IgD-negative memory B cell (primary cell): ENCODE measurements at regions not wholly inside any gene's neighbourhood (a gene's known extent, or its start where the extent isn't known, plus 50 kb on each side); places are given as distances from the start of the nearest gene placed in this dataset.
"Not testable (repeated sequence)": the region's sequence is repeated elsewhere in the genome, so short reads cannot be mapped to it uniquely, and the experiment has no call there.

ENCODE experiments used
- H3K27ac Mint-ChIP-seq, 3 donors: one replicate each; pipeline ENCODE4 v1.8.0; 2020 to 2022; ENCODE audit warnings: mild to moderate bottlenecking in 3 of 3, mixed read lengths in 3 of 3, moderate library complexity in 1 of 3
- H3K27me3 Mint-ChIP-seq: one replicate; pipeline ENCODE4 v1.8.0; 2021; ENCODE audit warnings: mixed read lengths
- H3K36me3 Mint-ChIP-seq: one replicate; pipeline ENCODE4 v1.8.0; 2020; ENCODE audit warnings: mild to moderate bottlenecking, mixed read lengths
- H3K4me1 Mint-ChIP-seq, 3 donors: one replicate each; pipeline ENCODE4 v1.8.0; 2020 to 2022; ENCODE audit warnings: mixed read lengths in 3 of 3, mild to moderate bottlenecking in 1 of 3
- H3K4me3 Mint-ChIP-seq, 4 donors: one replicate each; pipeline ENCODE4 v1.8.0; 2020 to 2022; ENCODE audit warnings: mild to moderate bottlenecking in 4 of 4, mixed read lengths in 4 of 4, moderate library complexity in 3 of 4
- H3K9me3 Mint-ChIP-seq, 3 donors: one replicate each; pipeline ENCODE4 v1.8.0; 2020 to 2021; ENCODE audit warnings: mixed read lengths in 3 of 3, mild to moderate bottlenecking in 1 of 3

DNA sequence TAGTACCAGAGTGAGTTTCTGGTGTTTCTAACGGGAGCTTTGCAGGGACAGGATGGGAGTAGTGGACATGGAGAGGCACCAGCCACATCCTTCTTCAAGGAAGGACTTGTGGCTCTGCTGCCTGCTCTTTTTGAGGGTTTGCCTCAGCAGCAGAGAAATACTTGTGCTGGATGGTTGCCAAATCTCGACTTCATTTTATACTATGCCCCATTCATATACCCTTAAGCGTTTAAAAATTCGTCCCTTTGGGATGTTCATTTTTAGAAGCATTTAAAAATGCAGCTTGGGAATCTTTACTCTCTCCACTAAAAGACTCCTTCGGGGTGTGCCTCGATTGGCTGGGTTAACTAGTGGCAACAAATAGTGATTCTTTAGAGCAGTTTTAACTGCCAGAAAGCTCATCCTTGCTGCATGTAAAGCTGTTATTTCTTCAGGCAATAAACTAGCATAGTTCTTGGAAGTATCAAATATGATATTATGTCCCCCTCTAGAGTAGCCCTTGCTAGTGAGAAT lies 126.5 kb upstream of the B3GAT2 start:
- Mint-ChIP-seq H3K4me3 (no peak overlapping the region), H3K36me3 (no peaks in the 10 kb centered on the region), H3K9me3 (peaks cover 0 to 4% (median 4%) of the 10 kb centered on the region in 3 donors), H3K27ac (no peak overlapping the region), H3K27me3 (no peaks in the 10 kb centered on the region), H3K4me1 (no peaks in the 10 kb centered on the region)

DNA sequence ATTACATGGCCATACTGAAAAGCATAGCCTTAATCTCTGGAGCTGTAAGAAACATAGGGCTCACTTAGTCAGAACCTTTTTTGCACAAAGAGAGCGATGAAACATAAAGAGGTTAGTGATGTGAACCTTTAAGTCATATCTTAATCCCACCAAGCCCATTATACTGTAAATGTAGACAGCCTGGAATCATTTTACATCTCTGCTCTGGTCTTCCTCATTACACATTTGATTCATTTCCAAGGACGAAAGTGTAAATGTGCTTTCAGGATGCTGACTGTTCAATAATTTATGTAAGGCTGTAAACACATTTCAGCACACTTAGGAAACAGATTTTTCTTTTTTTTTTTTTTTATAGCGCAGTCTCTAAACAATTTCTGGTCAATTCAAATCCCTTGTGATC lies 131.3 kb upstream of the B3GAT2 start:
- Mint-ChIP-seq H3K4me1 (no peaks in the 10 kb centered on the region), H3K9me3 (no peaks in the 10 kb centered on the region), H3K27ac (no peak overlapping the region), H3K36me3 (no peaks in the 10 kb centered on the region), H3K4me3 (no peak overlapping the region), H3K27me3 (no peaks in the 10 kb centered on the region)

DNA sequence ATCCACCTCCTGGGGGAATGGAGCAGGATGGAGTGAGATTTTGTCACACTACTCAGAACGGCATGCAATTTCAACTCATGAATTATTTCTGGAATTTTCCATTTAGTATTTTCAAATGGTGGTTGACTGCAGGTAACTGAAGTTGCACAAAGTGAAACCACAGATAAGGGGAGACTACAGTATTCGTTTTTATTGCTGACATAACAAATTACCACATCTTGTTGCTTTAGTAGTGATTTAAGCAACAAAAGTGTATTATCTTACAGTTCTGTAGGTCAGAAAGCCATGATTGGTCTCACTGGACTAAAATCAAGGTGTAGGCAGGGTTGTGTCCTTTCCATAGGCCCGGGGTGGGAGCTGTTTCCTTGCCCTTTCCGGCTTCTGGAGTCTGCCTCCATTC lies 133.4 kb upstream of the B3GAT2 start:
- Mint-ChIP-seq H3K4me3 (no peak overlapping the region), H3K36me3 (no peaks in the 10 kb centered on the region), H3K4me1 (no peaks in the 10 kb centered on the region), H3K9me3 (no peaks in the 10 kb centered on the region), H3K27me3 (no peaks in the 10 kb centered on the region), H3K27ac (no peak overlapping the region)

DNA sequence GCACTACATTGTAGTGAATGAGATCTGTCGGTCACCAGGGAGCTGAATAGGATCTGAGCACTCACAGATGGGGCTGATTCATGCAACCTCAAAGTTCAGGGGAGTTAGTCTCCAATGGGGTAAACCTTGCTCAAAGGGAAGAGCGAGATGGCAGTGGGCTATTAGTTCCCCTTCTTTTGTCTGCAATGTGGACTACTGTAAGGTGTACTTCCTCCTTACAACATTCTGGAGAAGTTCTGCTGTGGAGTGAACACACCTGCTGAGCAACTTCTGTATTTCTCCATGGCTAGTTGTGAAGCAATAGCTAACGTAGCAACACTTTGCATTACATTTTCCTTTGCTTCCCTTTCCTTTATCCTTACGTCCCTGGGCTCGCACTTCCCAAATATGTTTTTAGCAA lies 134.3 kb upstream of the B3GAT2 start:
- H3K4me1 Mint-ChIP-seq: no peaks in the 10 kb centered on the region
- no peaks in the 10 kb centered on the region for H3K36me3 Mint-ChIP-seq
- H3K4me3 Mint-ChIP-seq: no peak overlapping the region
- H3K27me3 Mint-ChIP-seq: no peaks in the 10 kb centered on the region
- H3K9me3 Mint-ChIP-seq: no peaks in the 10 kb centered on the region
- H3K27ac Mint-ChIP-seq: no peak overlapping the region

DNA sequence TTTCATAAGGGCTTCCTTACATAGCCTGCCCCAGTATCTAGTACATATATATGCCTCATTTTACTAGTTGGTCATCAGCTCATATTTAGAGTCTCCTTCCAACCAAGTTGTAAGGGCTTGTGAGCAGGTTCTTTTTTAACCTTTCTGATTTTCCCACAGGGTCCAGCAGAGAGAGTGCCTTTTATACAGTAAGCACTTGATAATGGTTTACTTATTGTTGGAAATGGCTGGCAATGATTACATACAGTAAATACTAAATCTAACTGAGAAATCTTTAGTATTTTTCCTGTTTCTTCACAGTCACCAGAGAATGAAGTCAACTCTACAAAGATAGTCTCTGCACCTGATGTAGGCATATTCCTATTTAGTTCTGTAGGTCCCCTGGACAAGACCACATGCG lies 135.1 kb upstream of the B3GAT2 start:
- Mint-ChIP-seq H3K27ac (no peak overlapping the region), H3K4me3 (no peak overlapping the region), H3K36me3 (no peaks in the 10 kb centered on the region)

DNA sequence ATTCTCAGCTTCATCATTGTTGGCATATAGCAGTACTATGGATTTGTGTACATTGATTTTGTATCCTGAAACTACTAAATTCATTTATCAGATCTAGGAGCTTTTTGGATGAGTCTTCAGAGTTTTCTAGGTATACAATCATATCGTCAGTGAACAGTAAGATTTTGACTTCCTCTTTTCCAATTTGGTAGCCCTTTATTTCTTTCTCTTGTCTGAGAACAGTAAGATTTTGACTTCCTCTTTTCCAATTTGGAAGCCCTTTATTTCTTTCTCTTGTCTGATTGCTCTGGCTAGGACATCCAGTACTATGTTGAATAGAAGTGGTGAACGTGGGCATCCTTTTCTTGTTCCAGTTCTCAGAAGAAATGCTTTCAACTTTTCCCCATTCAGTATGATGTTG lies 140.4 kb upstream of the B3GAT2 start:
- not testable (repeated sequence) for H3K4me1 Mint-ChIP-seq, H3K27me3 Mint-ChIP-seq, H3K27ac Mint-ChIP-seq, H3K36me3 Mint-ChIP-seq, H3K4me3 Mint-ChIP-seq
- H3K9me3 Mint-ChIP-seq: peaks cover 0 to 23% (median 12%) of the 10 kb centered on the region in 3 donors

More for the DNA sequence above, 135.1 kb upstream of the B3GAT2 start:
- Mint-ChIP-seq H3K4me1 (no peaks in the 10 kb centered on the region), H3K9me3 (no peaks in the 10 kb centered on the region), H3K27me3 (no peaks in the 10 kb centered on the region)

DNA sequence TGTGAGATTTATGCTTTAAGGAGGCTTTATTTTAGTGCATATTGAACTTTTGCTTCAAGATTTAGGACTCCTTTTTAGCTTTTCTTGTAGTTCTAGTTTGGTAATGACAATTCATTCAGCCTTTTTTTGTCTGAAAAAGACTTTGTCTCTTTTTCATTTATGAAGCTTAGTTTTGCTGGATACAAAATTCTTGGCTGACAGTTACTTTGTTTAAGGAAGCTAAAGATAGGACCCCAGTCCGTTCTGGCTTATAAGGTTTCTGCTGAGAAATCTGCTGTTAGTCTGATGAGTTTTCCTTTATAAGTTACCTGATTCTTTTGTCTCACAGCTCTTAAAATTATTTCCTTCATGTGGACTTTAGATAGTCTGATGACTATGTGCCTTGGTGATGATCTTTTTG lies 142.8 kb upstream of the B3GAT2 start:
- Mint-ChIP-seq H3K27me3 (peaks cover 3% of the 10 kb centered on the region), H3K4me1 (no peaks in the 10 kb centered on the region), H3K4me3 (no peak overlapping the region)

DNA sequence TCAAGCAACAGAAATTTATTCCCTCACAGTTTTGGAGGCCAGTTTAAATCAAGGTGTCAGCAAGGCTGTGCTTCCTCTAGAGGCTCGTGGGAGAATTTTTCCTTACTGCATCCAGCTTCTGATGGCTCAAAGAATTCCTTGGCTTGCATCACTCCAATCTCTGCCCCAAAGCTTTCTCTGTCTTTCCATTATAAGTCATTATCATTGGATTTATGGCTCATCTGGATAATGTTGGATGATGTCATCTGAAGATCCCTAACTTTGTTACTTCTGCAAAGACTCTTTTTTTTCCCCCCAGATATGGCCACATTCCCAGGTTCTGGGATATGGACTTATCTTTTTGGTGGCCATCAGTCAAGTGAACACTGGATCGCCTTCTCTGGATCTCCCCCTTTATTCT lies 146.3 kb upstream of the B3GAT2 start:
- H3K36me3 Mint-ChIP-seq: peaks cover 2% of the 10 kb centered on the region
- H3K27ac Mint-ChIP-seq: no peak overlapping the region
- H3K4me1 Mint-ChIP-seq: no peaks in the 10 kb centered on the region
- peaks cover 0 to 23% (median 13%) of the 10 kb centered on the region in 3 donors for H3K9me3 Mint-ChIP-seq
- H3K4me3 Mint-ChIP-seq: no peak overlapping the region
- H3K27me3 Mint-ChIP-seq: peaks cover 3% of the 10 kb centered on the region

More for the DNA sequence above, 142.8 kb upstream of the B3GAT2 start:
- peaks cover 0 to 23% (median 13%) of the 10 kb centered on the region in 3 donors for H3K9me3 Mint-ChIP-seq
- no peak overlapping the region for H3K27ac Mint-ChIP-seq
- peaks cover 2% of the 10 kb centered on the region for H3K36me3 Mint-ChIP-seq

DNA sequence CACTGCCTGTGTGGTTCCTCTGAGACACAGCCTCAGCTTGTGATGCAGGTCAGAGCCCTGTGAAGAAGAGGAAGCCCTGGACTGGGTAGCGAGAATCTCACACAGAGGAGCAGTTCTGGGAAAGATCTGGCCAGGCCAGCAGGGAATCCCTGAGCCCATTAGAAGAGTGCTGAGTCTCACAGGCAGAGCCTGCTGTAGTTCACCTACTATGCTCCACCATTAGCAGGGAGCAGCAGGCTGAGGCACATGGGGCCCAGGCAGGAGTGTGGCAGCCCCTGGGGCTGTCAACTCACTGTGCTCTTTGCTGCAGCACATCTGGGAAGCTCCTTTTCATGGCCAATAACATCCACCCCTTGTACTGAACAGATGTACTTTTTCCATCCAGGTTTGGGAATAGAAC lies 146.8 kb upstream of the B3GAT2 start:
- no peaks in the 10 kb centered on the region for H3K4me1 Mint-ChIP-seq
- peaks cover 2% of the 10 kb centered on the region for H3K36me3 Mint-ChIP-seq
- no peak overlapping the region for H3K4me3 Mint-ChIP-seq
- peaks cover 0 to 23% (median 13%) of the 10 kb centered on the region in 3 donors for H3K9me3 Mint-ChIP-seq
- H3K27me3 Mint-ChIP-seq: peaks cover 3% of the 10 kb centered on the region
- no peak overlapping the region for H3K27ac Mint-ChIP-seq

DNA sequence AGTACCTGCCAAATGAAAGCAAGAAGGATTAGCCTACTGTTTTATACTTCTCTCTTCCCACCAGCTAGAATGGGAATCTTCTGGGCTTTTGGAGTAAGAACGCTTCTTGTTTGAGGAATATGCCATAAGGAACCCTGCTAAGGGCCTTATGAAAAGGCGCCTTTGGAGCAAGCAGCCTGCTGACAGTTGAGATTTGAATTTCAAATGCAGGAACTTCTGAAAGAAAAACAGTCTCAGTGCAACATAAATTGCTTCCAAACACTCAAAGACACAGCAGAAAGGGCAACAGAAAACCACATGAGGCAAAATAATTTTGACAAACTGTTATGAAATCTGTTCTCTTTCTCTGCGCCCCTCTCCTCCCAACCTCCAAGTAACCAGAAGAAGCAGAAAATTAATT lies 149.4 kb upstream of the B3GAT2 start:
- peaks cover 3% of the 10 kb centered on the region for H3K27me3 Mint-ChIP-seq
- no peak overlapping the region for H3K4me3 Mint-ChIP-seq
- H3K9me3 Mint-ChIP-seq: peaks cover 0 to 2% (median 0%) of the 10 kb centered on the region in 3 donors
- H3K36me3 Mint-ChIP-seq: peaks cover 2% of the 10 kb centered on the region
- H3K27ac Mint-ChIP-seq: no peak overlapping the region
- no peaks in the 10 kb centered on the region for H3K4me1 Mint-ChIP-seq

DNA sequence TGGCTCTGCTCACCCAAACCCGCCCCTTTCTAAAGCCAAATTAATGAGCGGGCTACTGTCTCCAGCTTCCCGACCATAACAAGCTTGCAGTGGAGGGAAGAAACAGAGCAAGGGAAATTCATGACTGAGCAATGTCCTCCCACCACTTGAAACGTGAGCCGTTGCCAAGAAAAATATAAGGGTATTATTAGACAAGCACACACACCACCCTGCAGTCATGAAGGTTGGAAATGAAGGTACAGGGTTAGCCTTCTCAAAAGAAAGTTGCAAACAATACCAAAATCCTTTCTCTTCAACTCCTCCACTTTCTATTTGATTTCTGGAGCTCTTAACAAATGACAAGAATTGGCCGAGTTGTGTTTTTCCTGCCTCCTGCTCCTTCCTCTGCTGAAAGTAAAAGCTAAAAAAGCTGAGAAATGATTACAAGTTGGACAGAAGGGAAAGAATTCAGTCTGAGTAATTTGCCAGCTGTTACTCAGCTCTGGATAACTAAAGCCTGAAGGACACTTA lies 151.1 kb upstream of the B3GAT2 start:
- Mint-ChIP-seq H3K4me3 (no peak overlapping the region), H3K27ac (no peak overlapping the region), H3K27me3 (peaks cover 3% of the 10 kb centered on the region), H3K9me3 (no peaks in the 10 kb centered on the region), H3K4me1 (no peaks in the 10 kb centered on the region), H3K36me3 (peaks cover 2% of the 10 kb centered on the region)

DNA sequence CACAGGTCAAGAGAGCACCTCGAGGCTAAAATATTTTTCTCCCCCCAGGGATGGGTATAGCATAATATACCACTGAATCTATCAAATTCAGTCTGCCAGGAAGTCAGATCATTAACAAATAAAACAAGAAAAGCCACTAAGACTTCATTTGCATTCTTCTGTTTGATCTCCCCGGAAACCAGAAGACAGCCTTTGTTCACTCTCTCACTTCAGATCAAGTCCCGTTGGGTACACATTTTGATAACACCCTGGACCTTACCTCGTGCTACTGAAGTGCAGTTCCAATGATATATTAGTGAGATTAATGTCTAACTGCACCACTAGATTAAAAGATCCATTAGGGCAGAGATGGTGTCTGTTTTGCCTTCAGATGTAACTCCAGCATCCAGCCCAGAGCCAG lies 157.7 kb upstream of the B3GAT2 start:
- peaks cover 0 to 12% (median 6%) of the 10 kb centered on the region in 3 donors for H3K9me3 Mint-ChIP-seq
- no peak overlapping the region for H3K27ac Mint-ChIP-seq
- H3K4me1 Mint-ChIP-seq: peaks cover 0 to 4% (median 0%) of the 10 kb centered on the region in 3 donors
- no peak overlapping the region for H3K4me3 Mint-ChIP-seq
- no peaks in the 10 kb centered on the region for H3K36me3 Mint-ChIP-seq
- H3K27me3 Mint-ChIP-seq: peaks cover 4% of the 10 kb centered on the region

DNA sequence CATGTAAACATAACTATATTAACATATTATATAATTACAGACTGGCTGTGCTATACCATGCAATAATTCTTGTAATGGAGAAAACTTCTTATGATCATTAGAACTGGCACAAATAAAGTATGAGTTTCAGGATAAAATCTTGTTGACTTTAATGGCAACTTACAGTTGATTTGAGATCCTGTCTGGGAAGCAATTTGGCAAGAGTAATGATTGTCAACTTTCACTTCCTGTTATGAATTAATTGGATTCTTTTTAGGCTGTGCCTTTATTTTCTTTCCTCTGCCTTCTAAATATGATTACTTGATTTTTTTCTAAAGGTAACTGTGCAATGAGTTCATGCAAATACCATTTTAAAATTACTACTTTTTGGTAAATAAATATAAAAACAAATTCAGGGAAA lies 158.1 kb upstream of the B3GAT2 start:
- Mint-ChIP-seq H3K27ac (no peak overlapping the region), H3K36me3 (no peaks in the 10 kb centered on the region)

DNA sequence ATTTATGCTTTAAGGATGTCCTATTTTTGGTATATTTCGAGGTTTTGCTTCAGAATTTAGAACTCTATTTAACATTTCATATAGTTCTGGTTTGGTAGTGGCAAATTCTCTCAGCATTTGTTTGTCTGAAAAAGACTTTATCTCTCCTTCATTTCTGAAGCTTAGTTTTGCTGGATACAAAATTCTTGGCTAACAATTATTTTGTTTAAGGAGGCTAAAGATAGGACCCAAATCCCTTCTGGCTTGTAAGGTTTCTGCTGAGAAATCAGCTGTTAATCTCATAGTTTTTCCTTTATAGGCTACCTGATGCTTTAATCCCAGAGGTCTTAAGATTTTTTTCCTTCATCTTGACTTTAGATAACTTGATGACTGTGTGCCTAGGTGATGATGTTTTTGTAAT lies 162.7 kb upstream of the B3GAT2 start:
- Mint-ChIP-seq H3K27ac (no peak overlapping the region), H3K4me1 (peaks cover 0 to 1% (median 0%) of the 10 kb centered on the region in 3 donors), H3K9me3 (peaks cover 2 to 20% (median 11%) of the 10 kb centered on the region in 3 donors), H3K27me3 (no peaks in the 10 kb centered on the region), H3K36me3 (no peaks in the 10 kb centered on the region), H3K4me3 (no peak overlapping the region)

More for the DNA sequence above, 158.1 kb upstream of the B3GAT2 start:
- peaks cover 0 to 16% (median 9%) of the 10 kb centered on the region in 3 donors for H3K9me3 Mint-ChIP-seq
- no peak overlapping the region for H3K4me3 Mint-ChIP-seq
- H3K4me1 Mint-ChIP-seq: peaks cover 0 to 4% (median 0%) of the 10 kb centered on the region in 3 donors
- H3K27me3 Mint-ChIP-seq: peaks cover 4% of the 10 kb centered on the region

DNA sequence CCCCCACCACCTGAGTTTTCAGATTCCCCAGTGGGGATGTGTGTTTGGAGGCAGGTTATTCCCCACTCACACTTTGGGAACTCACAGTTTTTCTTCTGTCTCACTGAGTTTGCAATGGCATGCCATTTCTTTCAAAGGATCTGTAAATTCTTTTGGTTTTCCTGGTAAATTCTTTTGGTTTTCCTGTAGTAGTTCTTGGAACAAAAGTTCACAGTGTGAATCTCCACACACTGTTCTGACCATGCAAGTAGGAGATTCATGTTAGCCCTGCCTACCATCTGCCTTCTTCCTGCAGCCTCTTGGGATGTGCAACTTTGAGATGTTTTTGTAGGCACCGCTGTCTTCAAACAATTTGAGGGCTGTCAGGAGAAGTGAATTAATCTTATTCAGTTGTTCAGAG lies 165.6 kb upstream of the OGFRL1 start:
- H3K36me3 Mint-ChIP-seq: no peaks in the 10 kb centered on the region
- H3K27ac Mint-ChIP-seq: no peak overlapping the region
- no peaks in the 10 kb centered on the region for H3K27me3 Mint-ChIP-seq
- no peaks in the 10 kb centered on the region for H3K4me1 Mint-ChIP-seq
- peaks cover 2 to 24% (median 11%) of the 10 kb centered on the region in 3 donors for H3K9me3 Mint-ChIP-seq
- H3K4me3 Mint-ChIP-seq: no peak overlapping the region

DNA sequence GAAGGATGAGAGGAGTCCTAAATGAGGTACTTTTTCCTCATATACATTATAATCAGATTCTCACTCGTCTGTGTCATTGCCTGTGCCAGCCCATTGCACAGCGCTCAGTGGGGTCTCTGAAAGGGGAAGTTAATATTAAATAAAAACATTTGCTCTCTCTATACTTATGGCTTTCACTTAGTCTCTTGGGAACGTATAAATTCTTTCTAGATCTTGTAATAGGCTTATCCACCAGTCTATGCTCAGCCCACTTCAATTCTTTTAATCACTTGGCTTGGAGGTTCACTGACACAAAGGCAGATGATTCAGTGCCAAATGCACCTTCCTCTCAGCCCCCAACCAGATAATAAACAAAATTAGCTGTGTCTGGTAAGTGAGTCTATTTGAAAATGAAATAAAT lies 164.3 kb upstream of the OGFRL1 start:
- H3K36me3 Mint-ChIP-seq: no peaks in the 10 kb centered on the region
- no peak overlapping the region for H3K4me3 Mint-ChIP-seq
- no peaks in the 10 kb centered on the region for H3K4me1 Mint-ChIP-seq
- no peaks in the 10 kb centered on the region for H3K27me3 Mint-ChIP-seq
- no peak overlapping the region for H3K27ac Mint-ChIP-seq
- peaks cover 2 to 15% (median 6%) of the 10 kb centered on the region in 3 donors for H3K9me3 Mint-ChIP-seq
